GM23248 (cell line): ENCODE measurements at regions not wholly inside any gene's neighbourhood (a gene's known extent, or its start where the extent isn't known, plus 50 kb on each side); places are given as distances from the start of the nearest gene placed in this dataset.
"Not testable (repeated sequence)": the region's sequence is repeated elsewhere in the genome, so short reads cannot be mapped to it uniquely, and the experiment has no call there.

Experiments
- EZH2 ChIP-seq: fragments of 200-600 bp; sonication (generic); IDR thresholded peaks from 2 replicates; pipeline ENCODE4 v1.6.1; 2018; ENCODE audit warnings: antibody characterized with exemption, mild to moderate bottlenecking; ENCODE audit not compliant: insufficient read depth, poor library complexity, severe bottlenecking
- EZH2phosphoT487 ChIP-seq: fragments of 200-600 bp; sonication (generic); IDR thresholded peaks from 2 replicates; pipeline ENCODE4 v1.6.1; 2018; ENCODE audit warnings: antibody characterized with exemption, moderate library complexity, mild to moderate bottlenecking, low read depth; ENCODE audit not compliant: insufficient read depth

DNA sequence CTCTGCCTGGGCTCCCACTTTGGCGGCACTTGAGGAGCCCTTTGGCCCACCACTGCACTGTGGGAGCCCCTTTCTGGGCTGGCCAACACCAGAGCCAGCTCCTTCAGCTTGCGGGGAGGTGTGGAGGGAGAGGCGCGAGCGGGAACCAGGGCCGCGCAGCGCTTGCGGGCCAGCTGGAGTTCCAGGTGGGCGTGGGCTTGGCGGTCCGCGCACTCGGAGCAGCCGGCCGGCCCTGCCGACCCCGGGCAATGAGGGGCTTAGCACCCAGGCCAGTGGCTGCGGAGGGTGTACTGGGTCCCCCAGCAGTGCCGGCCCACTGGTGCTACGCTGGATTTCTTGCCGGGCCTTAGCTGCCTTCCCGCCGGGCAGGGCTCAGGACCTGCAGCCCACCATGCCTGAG, 178.2 kb upstream of the MYO3A start:
- TF ChIP-seq EZH2, EZH2phosphoT487: not testable (repeated sequence)
